Panc1 (cell line): ENCODE measurements at regions not wholly inside any gene's neighbourhood (a gene's known extent, or its start where the extent isn't known, plus 50 kb on each side); places are given as distances from the start of the nearest gene placed in this dataset.

Source experiments
- ATAC-seq: fragments of 200-7000 bp; cut with Tn5 transposase; 2 replicates; pipeline ENCODE4 v1.9.1; 2020; ENCODE audit warnings: mild to moderate bottlenecking, moderate library complexity
- BruUV-seq: library from RNA; stranded (reverse); fragments of 400-500 nt; replicated peaks from 2 replicates; lab custom pipeline; 2021; lab: Mats Ljungman, UMichigan
- CTCF ChIA-PET: fragments of 300-600 bp; sonication (Branson Sonifier 250); formaldehyde crosslinking; loops from one replicate; lab custom pipeline; 2022; ENCODE audit warnings: antibody characterized with exemption; lab: Charles Lee
- POLR2A ChIA-PET: fragments of 300-600 bp; sonication (Branson Sonifier 250); formaldehyde crosslinking; loops from one replicate; lab custom pipeline; 2022; ENCODE audit warnings: antibody characterized with exemption; lab: Charles Lee
- DNase-seq: peaks from one replicate; pipeline ENCODE4 v3.0.0-alpha.2; 2010; ENCODE audit warnings: low read depth, low spot score
- H3K27ac ChIP-seq: 2 replicates; pipeline ENCODE4 v1.5.1; 2011; ENCODE audit warnings: mild to moderate bottlenecking, low read length, inconsistent platforms
- H3K27me3 ChIP-seq: fragments of 200-500 bp; sonication (Bioruptor generic); 2 replicates; pipeline ENCODE4 v1.6.0; 2014; ENCODE audit warnings: low read length, inconsistent platforms; ENCODE audit not compliant: control insufficient read depth, insufficient read depth
- H3K36me3 ChIP-seq: fragments of 200-500 bp; sonication (Bioruptor generic); 2 replicates; pipeline ENCODE4 v1.5.1; 2014; ENCODE audit warnings: inconsistent platforms, mild to moderate bottlenecking, low read length, moderate library complexity; ENCODE audit not compliant: control insufficient read depth, insufficient read depth
- H3K4me1 ChIP-seq: 2 replicates; pipeline ENCODE4 v1.5.1; 2011; ENCODE audit warnings: inconsistent platforms, mild to moderate bottlenecking, low read length, moderate library complexity; ENCODE audit not compliant: control insufficient read depth, insufficient read depth
- H3K4me3 ChIP-seq, 2 experiments: 2 replicates each; pipeline ENCODE4 v1.5.1; 2011 to 2012; ENCODE audit warnings: low read depth in 2 of 2, low read length in 2 of 2, mild to moderate bottlenecking in 2 of 2, inconsistent platforms in 1 of 2, moderate library complexity in 1 of 2
- H3K9me3 ChIP-seq: fragments of 200-500 bp; sonication (Bioruptor generic); 2 replicates; pipeline ENCODE4 v1.5.1; 2014; ENCODE audit warnings: low read depth, mild to moderate bottlenecking, inconsistent platforms, low read length, moderate library complexity; ENCODE audit not compliant: control insufficient read depth, insufficient read depth
- CTCF ChIP-seq: fragments of 450-650 bp; IDR thresholded peaks from 2 replicates; pipeline ENCODE4 v1.5.1; 2017; ENCODE audit warnings: mild to moderate bottlenecking
- POLR2AphosphoS5 ChIP-seq: IDR thresholded peaks from 2 replicates; pipeline ENCODE4 v1.6.1; 2012; ENCODE audit warnings: mild to moderate bottlenecking, low read depth, low read length, moderate library complexity
- REST ChIP-seq, 2 experiments: IDR thresholded peaks; 2 replicates each; pipeline ENCODE4 v1.6.1; 2011 to 2012; ENCODE audit warnings: low read depth in 2 of 2, control low read depth in 1 of 2, low read length in 1 of 2, mild to moderate bottlenecking in 1 of 2, moderate library complexity in 1 of 2; ENCODE audit not compliant: insufficient read depth in 1 of 2
- SIN3A ChIP-seq: IDR thresholded peaks from 2 replicates; pipeline ENCODE4 v1.6.1; 2012; ENCODE audit warnings: low read depth, mild to moderate bottlenecking, low read length, moderate library complexity, borderline replicate concordance; ENCODE audit not compliant: insufficient read depth
- TCF7L2 ChIP-seq: IDR thresholded peaks from 2 replicates; pipeline ENCODE4 v1.6.1; 2011; ENCODE audit warnings: mild to moderate bottlenecking, low read depth, low read length, inconsistent platforms
- in situ Hi-C: cut with HindIII; loops from 2 replicates; pipeline ENCODE4 v1.10.0; 2016; ENCODE audit warnings: low sequenced_read_pairs, low pct_unique_long_range_greater_than_20kb
- intact Hi-C: fragments of 100-400 bp; cut with micrococcal nuclease; formaldehyde crosslinking; loops from one replicate; pipeline ENCODE4 v1.10.0; 2022; ENCODE audit not compliant: unreplicated experiment

- Histone ChIP-seq H3K4me3 (no peak overlapping the region), H3K36me3 (no peaks in the 10 kb centered on the region), H3K27ac (no peak overlapping the region), H3K4me1 (no peaks in the 10 kb centered on the region), H3K9me3 (no peaks in the 10 kb centered on the region), H3K27me3 (no peaks in the 10 kb centered on the region)
- ATAC-seq, result no peak
- no TSS peak for BruUV-seq
- in situ Hi-C loops (no loop called here), intact Hi-C loops (no loop called here)
- ChIA-PET POLR2A (no interaction called here), CTCF (no interaction called here)
- no peak for DNase-seq
- no peak for TF ChIP-seq REST (IDR thresholded peaks at IDR 0.05; ENCODE audit: insufficient read depth in 1 of 2, low read depth in 2 of 2, low read length in 1 of 2)
- no peak for TF ChIP-seq SIN3A
- no peak for TF ChIP-seq POLR2AphosphoS5
- TF ChIP-seq TCF7L2, result no peak
- TF ChIP-seq CTCF, result no peak
These were observed 807.1 kb downstream of the RNF144A start for GRCh38 chr2:7724336-7724735.

GRCh38 chr2:7725171-7725849 is 808.1 kb downstream of the RNF144A start:
- TF ChIP-seq REST (IDR thresholded peaks at IDR 0.05; ENCODE audit: insufficient read depth in 1 of 2, low read depth in 2 of 2, low read length in 1 of 2), result no peak
- TF ChIP-seq TCF7L2, result no peak
- no peak for TF ChIP-seq POLR2AphosphoS5
- TF ChIP-seq CTCF, result no peak; the same call in 1 of the 2 replicates
- no peak for TF ChIP-seq SIN3A
- Histone ChIP-seq H3K27me3 (no peaks in the 10 kb centered on the region), H3K9me3 (no peaks in the 10 kb centered on the region), H3K4me1 (no peaks in the 10 kb centered on the region), H3K4me3 (no peak overlapping the region), H3K27ac (no peak overlapping the region), H3K36me3 (no peaks in the 10 kb centered on the region)
- ATAC-seq (no peak), DNase-seq (no peak)
- intact Hi-C loops (no loop called here), in situ Hi-C loops (no loop called here)
- ChIA-PET POLR2A (no interaction called here), CTCF (no interaction called here)
- no TSS peak for BruUV-seq
